AG04450 (cell line): ENCODE measurements at regions not wholly inside any gene's neighbourhood (a gene's known extent, or its start where the extent isn't known, plus 50 kb on each side); places are given as distances from the start of the nearest gene placed in this dataset.

Source experiments
- CTCF ChIA-PET: fragments of 300-600, 350-600 bp; formaldehyde crosslinking; extraction: SDS; loops from one replicate; lab custom pipeline; 2022; ENCODE audit warnings: antibody characterized with exemption, inconsistent platforms; lab: Charles Lee
- POLR2A ChIA-PET: fragments of 350-600 bp; formaldehyde crosslinking; extraction: SDS; loops from one replicate; lab custom pipeline; 2021; ENCODE audit warnings: antibody characterized with exemption, inconsistent platforms; lab: Yijun Ruan, JAX
- DNase-seq: peaks from one replicate; pipeline ENCODE4 v3.0.0-alpha.2; 2011; ENCODE audit warnings: low read depth, low spot score
- H3K27ac ChIP-seq: one replicate; pipeline ENCODE4 v1.5.1; 2012; ENCODE audit warnings: low read depth, low read length, control low read depth
- H3K27me3 ChIP-seq: one replicate; pipeline ENCODE4 v1.6.0; 2012; ENCODE audit warnings: low read length; ENCODE audit not compliant: control insufficient read depth, insufficient read depth
- H3K4me3 ChIP-seq: 2 replicates; pipeline ENCODE4 v1.5.1; 2011; ENCODE audit warnings: mild to moderate bottlenecking, low read depth, low read length, control low read depth
- H3K9me3 ChIP-seq: 2 replicates; pipeline ENCODE4 v1.5.1; 2012; ENCODE audit warnings: low read length; ENCODE audit not compliant: control insufficient read depth, insufficient read depth
- TF ChIP-seq, protein P1 (sequence below): IDR thresholded peaks from 2 replicates; pipeline ENCODE4 v1.5.1; 2011; ENCODE audit warnings: low read depth, low read length, control low read depth, inconsistent platforms

DNA sequence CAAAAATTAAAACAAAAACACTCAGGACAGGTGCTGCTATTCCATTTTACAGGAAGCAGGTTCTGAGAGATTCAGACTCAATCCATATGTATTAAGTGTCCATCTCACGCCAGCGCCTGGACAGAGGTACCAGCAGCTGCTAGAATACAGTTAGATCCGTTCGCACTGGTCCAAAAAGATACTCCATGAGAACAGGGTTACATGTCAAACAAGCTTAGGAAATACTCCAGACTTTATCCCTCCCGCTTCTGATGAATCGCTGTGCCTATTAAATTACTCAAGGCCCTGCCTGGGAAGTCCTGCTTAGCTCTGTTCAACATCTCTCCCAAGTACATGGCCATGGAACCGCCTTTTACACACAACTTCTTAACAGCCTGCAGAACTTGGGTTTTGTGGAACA is 50.2 kb upstream of the SLC35C1 start:
- DNase-seq, result no peak
- ChIA-PET CTCF (interaction anchor here (4.3 kb wide), 1 partner anchor 16 kb away, joined by 25 read pairs; no protein-coding TSS in a partner anchor), POLR2A (no interaction called here)
- TF ChIP-seq, protein P1, sequence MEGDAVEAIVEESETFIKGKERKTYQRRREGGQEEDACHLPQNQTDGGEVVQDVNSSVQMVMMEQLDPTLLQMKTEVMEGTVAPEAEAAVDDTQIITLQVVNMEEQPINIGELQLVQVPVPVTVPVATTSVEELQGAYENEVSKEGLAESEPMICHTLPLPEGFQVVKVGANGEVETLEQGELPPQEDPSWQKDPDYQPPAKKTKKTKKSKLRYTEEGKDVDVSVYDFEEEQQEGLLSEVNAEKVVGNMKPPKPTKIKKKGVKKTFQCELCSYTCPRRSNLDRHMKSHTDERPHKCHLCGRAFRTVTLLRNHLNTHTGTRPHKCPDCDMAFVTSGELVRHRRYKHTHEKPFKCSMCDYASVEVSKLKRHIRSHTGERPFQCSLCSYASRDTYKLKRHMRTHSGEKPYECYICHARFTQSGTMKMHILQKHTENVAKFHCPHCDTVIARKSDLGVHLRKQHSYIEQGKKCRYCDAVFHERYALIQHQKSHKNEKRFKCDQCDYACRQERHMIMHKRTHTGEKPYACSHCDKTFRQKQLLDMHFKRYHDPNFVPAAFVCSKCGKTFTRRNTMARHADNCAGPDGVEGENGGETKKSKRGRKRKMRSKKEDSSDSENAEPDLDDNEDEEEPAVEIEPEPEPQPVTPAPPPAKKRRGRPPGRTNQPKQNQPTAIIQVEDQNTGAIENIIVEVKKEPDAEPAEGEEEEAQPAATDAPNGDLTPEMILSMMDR, result no peak
- Histone ChIP-seq H3K4me3 (no peak overlapping the region), H3K27ac (no peak overlapping the region), H3K9me3 (no peaks in the 10 kb centered on the region), H3K27me3 (peaks cover 18% of the 10 kb centered on the region)

DNA sequence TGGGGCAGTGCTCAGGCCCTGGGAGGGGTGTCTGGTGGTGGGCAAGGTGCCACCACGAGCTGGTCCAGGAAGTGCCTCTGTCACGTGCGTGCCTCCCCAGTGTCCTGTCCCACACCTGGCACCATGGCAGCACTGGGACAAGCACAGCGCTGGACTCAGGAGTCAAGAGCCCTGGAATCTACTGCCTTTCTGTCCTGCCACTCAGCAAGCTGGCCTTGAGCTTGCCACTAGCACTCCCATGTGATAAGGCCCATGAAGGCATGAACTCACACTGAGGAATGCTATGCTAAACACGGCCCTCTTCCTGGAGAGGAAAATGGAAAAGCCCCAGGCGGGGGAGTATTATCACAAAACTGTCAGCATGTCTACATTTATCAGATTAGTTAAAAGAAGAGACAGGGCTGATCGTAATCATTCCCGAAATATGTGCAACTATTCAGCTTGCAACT is 50.7 kb upstream of the SLC35C1 start:
- no peak overlapping the region for H3K4me3 ChIP-seq
- H3K27me3 ChIP-seq, result peaks cover 18% of the 10 kb centered on the region
- TF ChIP-seq, protein P1, result no peak
- no peak overlapping the region for H3K27ac ChIP-seq
- CTCF ChIA-PET, result interaction anchor here (4.3 kb wide), 1 partner anchor 16 kb away, joined by 25 read pairs; no protein-coding TSS in a partner anchor
- DNase-seq, result no peak
- POLR2A ChIA-PET, result no interaction called here
- no peaks in the 10 kb centered on the region for H3K9me3 ChIP-seq

DNA sequence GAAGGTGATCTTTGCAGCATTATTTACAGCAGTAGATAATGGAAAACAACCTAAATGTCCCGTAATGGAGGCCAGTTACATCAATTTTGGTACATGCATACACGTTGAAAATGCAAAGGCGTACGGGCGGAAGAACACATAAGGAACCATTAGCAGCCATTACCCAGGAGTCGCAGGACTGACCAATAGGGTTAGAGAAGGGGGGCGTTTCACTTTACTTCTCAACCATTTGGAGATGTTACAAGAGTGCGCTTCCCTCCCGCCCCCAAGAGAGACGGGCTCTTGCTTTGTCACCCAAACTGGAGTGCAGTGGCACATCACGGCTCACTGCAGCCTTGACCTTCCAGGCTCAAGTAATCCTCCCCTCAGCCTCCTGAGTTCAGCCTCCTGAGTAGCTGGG is 52.8 kb upstream of the SLC35C1 start:
- DNase-seq, result no peak
- Histone ChIP-seq H3K27me3 (peaks cover 18% of the 10 kb centered on the region), H3K4me3 (no peak overlapping the region), H3K9me3 (no peaks in the 10 kb centered on the region), H3K27ac (no peak overlapping the region)
- TF ChIP-seq, protein P1, result no peak
- ChIA-PET CTCF (no interaction called here), POLR2A (no interaction called here)

DNA sequence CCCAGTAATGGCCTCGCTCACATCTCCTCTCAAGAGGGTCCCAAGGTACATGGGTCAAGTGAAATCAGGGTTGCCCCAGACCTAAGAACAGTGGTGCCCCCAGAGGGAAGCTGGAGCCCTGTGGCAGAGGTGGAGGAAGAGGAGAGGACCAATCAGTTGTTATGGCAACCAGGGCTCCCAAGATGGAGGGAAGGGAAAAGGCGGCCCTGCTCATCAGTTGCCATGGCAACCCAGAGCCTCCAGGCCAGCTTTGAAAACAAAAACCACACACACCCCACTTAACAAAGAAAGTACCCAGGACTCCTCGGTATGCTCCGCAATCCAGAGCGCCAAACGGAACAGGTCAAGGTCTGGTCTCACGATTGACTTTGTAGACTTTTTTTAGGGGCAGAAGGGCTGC is 53.5 kb upstream of the SLC35C1 start:
- DNase-seq, result no peak
- H3K4me3 ChIP-seq, result no peak overlapping the region
- POLR2A ChIA-PET, result no interaction called here
- H3K27ac ChIP-seq, result no peak overlapping the region
- H3K27me3 ChIP-seq, result peaks cover 19% of the 10 kb centered on the region
- no peaks in the 10 kb centered on the region for H3K9me3 ChIP-seq
- CTCF ChIA-PET, result no interaction called here
- TF ChIP-seq, protein P1, result no peak

DNA sequence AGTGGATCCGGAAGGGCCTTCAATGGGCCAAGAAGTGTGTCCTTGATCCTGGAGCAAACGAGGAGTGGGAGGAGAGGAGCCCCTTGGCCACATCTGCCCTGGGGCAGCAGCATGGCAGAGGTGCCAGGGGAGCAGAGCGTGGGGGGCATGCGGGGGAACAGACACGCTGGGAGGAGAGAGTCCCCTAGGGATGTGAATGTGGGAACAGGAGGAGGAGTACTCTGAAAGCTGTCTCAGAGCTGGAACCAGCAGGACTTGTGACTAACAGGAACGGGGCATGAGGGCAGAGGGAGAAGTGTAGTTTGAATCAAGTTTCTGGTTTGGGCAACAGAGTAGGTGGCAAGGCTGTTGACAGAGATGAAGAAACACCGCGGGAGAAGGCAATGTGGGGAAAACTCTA is 54.5 kb upstream of the SLC35C1 start:
- H3K27ac ChIP-seq, result no peak overlapping the region
- H3K27me3 ChIP-seq, result peaks cover 14% of the 10 kb centered on the region
- CTCF ChIA-PET, result interaction anchor here (0.6 kb wide), 1 partner anchor 20 kb away, joined by 3 read pairs; no protein-coding TSS in a partner anchor
- H3K4me3 ChIP-seq, result no peak overlapping the region
- no peaks in the 10 kb centered on the region for H3K9me3 ChIP-seq
- TF ChIP-seq, protein P1, result no peak
- no peak for DNase-seq
- POLR2A ChIA-PET, result no interaction called here
